ENCODE measurements at regions not wholly inside any gene's neighbourhood (a gene's known extent, or its start where the extent isn't known, plus 50 kb on each side); places are given as distances from the start of the nearest gene placed in this dataset.

DNA sequence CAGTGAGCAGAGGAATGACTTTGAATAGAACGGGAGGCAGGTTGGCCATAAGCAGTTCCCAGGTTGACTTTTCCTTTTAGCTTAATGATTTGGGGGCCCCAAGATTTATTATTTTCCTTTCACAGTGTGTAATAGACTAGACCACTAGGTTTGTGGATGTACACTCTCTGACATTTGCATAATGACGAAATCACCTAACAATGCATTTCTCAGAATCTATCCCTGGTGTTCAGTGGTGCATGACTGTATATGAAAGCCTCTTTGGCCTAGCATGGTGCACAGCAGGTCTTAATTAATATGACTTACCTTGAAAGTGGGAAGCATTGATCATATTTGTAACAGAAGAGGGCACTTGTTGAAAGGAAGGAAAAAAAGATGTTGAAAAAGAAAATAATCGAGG is 761.9 kb downstream of the TYW1 start:
- no peak overlapping the region for H3K4me2 ChIP-seq (ENCODE audit: low read length)

DNA sequence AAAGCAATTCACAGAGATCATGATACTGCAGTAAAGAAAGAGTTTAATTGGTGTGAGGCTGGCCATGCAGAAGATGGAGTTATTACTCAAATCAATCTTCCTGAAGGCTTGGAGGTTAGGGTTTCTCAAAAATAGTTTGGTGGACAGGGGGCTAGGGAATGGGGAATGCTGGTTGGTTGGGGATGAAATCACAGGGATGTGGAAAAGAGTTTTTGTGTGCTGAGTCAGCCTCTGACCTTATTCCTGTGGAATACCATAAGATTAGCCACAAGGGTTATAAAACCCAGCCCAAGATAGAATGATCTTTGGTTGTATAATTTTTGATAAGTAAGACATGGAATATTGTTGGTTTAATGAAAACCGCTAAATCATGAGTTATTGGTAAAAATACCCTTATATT is 764.3 kb downstream of the TYW1 start:
- ATAC-seq (no peak), DNase-seq (no peak)
- H3K4me1 ChIP-seq (ENCODE audit: insufficient read depth, low read length): no peaks in the 10 kb centered on the region
- intact Hi-C loops (cut with micrococcal nuclease): no loop called here
- no peaks in the 10 kb centered on the region for H3K9me3 ChIP-seq (ENCODE audit: low read length)
- no peak overlapping the region for H3K27ac ChIP-seq (ENCODE audit: low read length)
- H3K36me3 ChIP-seq (ENCODE audit: low read depth, low read length): no peaks in the 10 kb centered on the region
- no peak overlapping the region for H3K4me2 ChIP-seq (ENCODE audit: low read length)
- CTCF ChIA-PET: no interaction called here
- BruUV-seq (replicated peaks): no TSS peak
- H3K4me3 ChIP-seq (ENCODE audit: low read length): no peak overlapping the region
- POLR2A ChIA-PET (ENCODE audit: unreplicated experiment): no interaction called here
- H3F3A ChIP-seq (ENCODE audit: low read length, unreplicated experiment): no peaks in the 10 kb centered on the region
- no peak overlapping the region for H2AFZ ChIP-seq (ENCODE audit: low read length)
- H3K27me3 ChIP-seq (ENCODE audit: low read length): no peaks in the 10 kb centered on the region
- TF ChIP-seq EZH2 (IDR thresholded peaks at IDR 0.05; ENCODE audit: low read length, unreplicated experiment) (no peak), CTCF (conservative IDR thresholded peaks at IDR 0.05; ENCODE audit: low read depth, low read length) (no peak), EZH2phosphoT487 (IDR thresholded peaks at IDR 0.05; ENCODE audit: borderline replicate concordance, low read length) (no peak)
- H3K9me2 ChIP-seq (replicated peaks; ENCODE audit: low read length): no peaks in the 10 kb centered on the region
- H3K79me2 ChIP-seq (ENCODE audit: low read length): no peaks in the 10 kb centered on the region
- no peaks in the 10 kb centered on the region for H4K20me1 ChIP-seq (ENCODE audit: low read length)
- H3K9ac ChIP-seq (ENCODE audit: low read length): no peak overlapping the region

More for the DNA sequence above, 761.9 kb downstream of the TYW1 start:
- Histone ChIP-seq H3F3A (ENCODE audit: low read length, unreplicated experiment) (no peaks in the 10 kb centered on the region), H3K27me3 (ENCODE audit: low read length) (no peaks in the 10 kb centered on the region), H4K20me1 (ENCODE audit: low read length) (no peaks in the 10 kb centered on the region), H3K79me2 (ENCODE audit: low read length) (no peaks in the 10 kb centered on the region), H3K4me1 (ENCODE audit: insufficient read depth, low read length) (no peaks in the 10 kb centered on the region), H2AFZ (ENCODE audit: low read length) (no peak overlapping the region), H3K9ac (ENCODE audit: low read length) (no peak overlapping the region), H3K9me3 (ENCODE audit: low read length) (no peaks in the 10 kb centered on the region), H3K27ac (ENCODE audit: low read length) (no peak overlapping the region), H3K36me3 (ENCODE audit: low read depth, low read length) (no peaks in the 10 kb centered on the region), H3K9me2 (replicated peaks; ENCODE audit: low read length) (no peaks in the 10 kb centered on the region), H3K4me3 (ENCODE audit: low read length) (no peak overlapping the region)
- intact Hi-C loops (cut with micrococcal nuclease): no loop called here
- ChIA-PET CTCF (no interaction called here), POLR2A (ENCODE audit: unreplicated experiment) (no interaction called here)
- ATAC-seq (no peak), DNase-seq (no peak)
- TF ChIP-seq EZH2phosphoT487 (IDR thresholded peaks at IDR 0.05; ENCODE audit: borderline replicate concordance, low read length) (no peak), CTCF (conservative IDR thresholded peaks at IDR 0.05; ENCODE audit: low read depth, low read length) (no peak), EZH2 (IDR thresholded peaks at IDR 0.05; ENCODE audit: low read length, unreplicated experiment) (no peak)
- no TSS peak for BruUV-seq (replicated peaks)

GRCh38 chr7:67762516-67762915 is 765.9 kb downstream of the TYW1 start:
- ATAC-seq (no peak), DNase-seq (no peak)
- TF ChIP-seq CTCF (conservative IDR thresholded peaks at IDR 0.05; ENCODE audit: low read depth, low read length) (no peak), EZH2phosphoT487 (IDR thresholded peaks at IDR 0.05; ENCODE audit: borderline replicate concordance, low read length) (no peak), EZH2 (IDR thresholded peaks at IDR 0.05; ENCODE audit: low read length, unreplicated experiment) (no peak)
- no peaks in the 10 kb centered on the region for H3K9me3 ChIP-seq (ENCODE audit: low read length)
- no peak overlapping the region for H3K4me2 ChIP-seq (ENCODE audit: low read length)
- H3K9me2 ChIP-seq (replicated peaks; ENCODE audit: low read length): no peaks in the 10 kb centered on the region
- intact Hi-C loops (cut with micrococcal nuclease): no loop called here
- no peaks in the 10 kb centered on the region for H3F3A ChIP-seq (ENCODE audit: low read length, unreplicated experiment)
- ChIA-PET POLR2A (ENCODE audit: unreplicated experiment) (no interaction called here), CTCF (no interaction called here)
- no peaks in the 10 kb centered on the region for H3K4me1 ChIP-seq (ENCODE audit: insufficient read depth, low read length)
- no peak overlapping the region for H3K4me3 ChIP-seq (ENCODE audit: low read length)
- H2AFZ ChIP-seq (ENCODE audit: low read length): no peak overlapping the region
- H3K27me3 ChIP-seq (ENCODE audit: low read length): no peaks in the 10 kb centered on the region
- H3K36me3 ChIP-seq (ENCODE audit: low read depth, low read length): no peaks in the 10 kb centered on the region
- H4K20me1 ChIP-seq (ENCODE audit: low read length): no peaks in the 10 kb centered on the region
- no TSS peak for BruUV-seq (replicated peaks)
- H3K79me2 ChIP-seq (ENCODE audit: low read length): no peaks in the 10 kb centered on the region
- no peak overlapping the region for H3K27ac ChIP-seq (ENCODE audit: low read length)
- no peak overlapping the region for H3K9ac ChIP-seq (ENCODE audit: low read length)
